GM19397 (cell line): ENCODE measurements at regions not wholly inside any gene's neighbourhood (a gene's known extent, or its start where the extent isn't known, plus 50 kb on each side); places are given as distances from the start of the nearest gene placed in this dataset.

Experiments used
- ATAC-seq: cut with Tn5 transposase; IDR thresholded peaks from one replicate; pipeline ENCODE4 v1.9.1; 2021; ENCODE audit warnings: mild to moderate bottlenecking, moderate library complexity; ENCODE audit not compliant: unreplicated experiment

GRCh38 chr5:72032788-72033187 lies 74.5 kb upstream of the MAP1B start:
- no peak for ATAC-seq

GRCh38 chr5:72034770-72035169 lies 72.5 kb upstream of the MAP1B start:
- ATAC-seq: no peak

GRCh38 chr5:72035831-72036230 lies 71.4 kb upstream of the MAP1B start:
- ATAC-seq: no peak

DNA sequence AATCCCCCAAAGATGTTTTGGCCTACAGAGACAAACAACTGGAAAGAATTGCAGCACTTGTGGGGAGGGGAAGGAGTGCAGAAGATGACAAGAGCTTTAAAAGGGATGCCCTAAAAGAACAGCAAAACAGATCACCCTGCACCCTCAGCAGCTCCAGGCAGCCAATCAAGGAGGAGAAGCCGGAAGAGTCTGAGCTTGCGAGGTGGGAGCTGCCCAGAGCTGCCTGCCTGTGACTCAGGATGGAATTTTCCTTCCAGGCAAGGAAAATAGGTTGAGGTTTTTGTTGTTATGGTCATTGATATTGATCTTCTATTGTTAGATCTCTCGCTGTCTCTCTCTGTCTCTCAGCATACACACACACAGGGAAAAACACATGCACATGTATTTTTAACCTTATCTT lies 70.3 kb upstream of the MAP1B start:
- ATAC-seq: no peak

DNA sequence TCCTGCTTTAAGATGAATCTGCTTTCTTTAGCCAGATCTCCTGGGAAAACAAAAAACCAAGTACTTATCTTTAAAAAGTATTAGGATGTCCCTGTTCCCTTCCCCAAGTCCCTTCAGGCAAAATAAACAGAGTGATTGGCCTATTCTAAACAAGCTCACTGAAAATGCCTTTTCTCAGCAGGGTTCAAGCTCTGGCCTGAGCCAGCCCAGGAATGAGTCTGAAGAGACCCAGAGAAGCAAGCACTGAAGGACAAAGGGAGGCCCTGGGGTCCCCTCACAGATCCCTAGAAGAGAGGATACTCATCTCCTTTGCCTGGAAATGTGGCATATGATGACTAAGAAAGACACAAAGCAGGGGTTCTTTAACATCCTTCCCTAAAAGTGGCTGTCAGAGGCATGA lies 66.8 kb upstream of the MAP1B start:
- no peak for ATAC-seq

DNA sequence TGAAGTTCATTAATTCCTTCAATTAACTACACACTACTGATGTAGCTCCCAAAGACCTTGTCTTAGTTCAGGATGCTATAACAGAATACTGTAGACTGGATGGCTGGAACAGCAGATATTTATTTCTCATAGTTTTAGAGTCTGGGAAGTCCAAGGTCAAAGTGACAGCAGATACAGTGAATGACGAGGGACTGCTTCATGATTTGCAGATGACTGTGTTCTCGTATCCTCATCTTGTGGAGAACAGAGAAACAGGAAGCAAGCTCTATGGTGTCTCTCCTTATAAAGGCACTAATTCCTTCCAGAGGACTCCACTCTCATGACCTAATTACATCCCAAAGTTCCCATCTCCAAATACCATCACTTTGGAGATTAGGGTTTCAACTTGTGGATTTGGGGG lies 65.6 kb upstream of the MAP1B start:
- no peak for ATAC-seq

DNA sequence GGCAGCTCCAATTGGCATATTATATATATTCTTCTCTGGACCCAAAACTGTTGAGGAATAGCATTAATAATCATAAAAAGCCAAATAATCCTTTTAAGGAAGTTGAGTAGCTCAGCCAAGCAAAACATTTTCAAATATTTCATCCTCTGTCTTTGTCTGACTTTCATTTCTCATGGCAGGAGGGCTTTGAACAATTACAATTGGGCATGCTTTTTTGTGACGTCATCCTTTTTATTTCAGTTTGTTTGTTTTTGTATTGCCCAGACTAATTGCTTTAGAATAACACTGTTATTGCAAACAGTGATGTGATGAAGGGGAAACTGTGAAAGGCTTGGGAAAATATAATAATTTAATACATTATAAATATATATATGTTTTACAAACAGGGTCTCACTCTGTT lies 65.2 kb upstream of the MAP1B start:
- ATAC-seq: no peak

- ATAC-seq: no peak
These were observed 61.6 kb upstream of the MAP1B start for GRCh38 chr5:72045692-72046091.

GRCh38 chr5:72046106-72046505 lies 61.2 kb upstream of the MAP1B start:
- no peak for ATAC-seq

GRCh38 chr5:72055636-72056035 lies 51.6 kb upstream of the MAP1B start:
- ATAC-seq: no peak
